Endothelial cell of umbilical vein (primary cell): ENCODE measurements at regions not wholly inside any gene's neighbourhood (a gene's known extent, or its start where the extent isn't known, plus 50 kb on each side); places are given as distances from the start of the nearest gene placed in this dataset.

Experiments
- BruUV-seq: library from RNA; stranded (reverse); fragments of 400-500 nt; replicated peaks from 2 replicates; lab custom pipeline; 2021; lab: Mats Ljungman, UMichigan
- CTCF ChIA-PET: fragments of 300-600, 350-600 bp; sonication (Branson Sonifier 250); formaldehyde crosslinking; loops from one replicate; lab custom pipeline; 2021; ENCODE audit warnings: antibody characterized with exemption, inconsistent platforms; lab: Charles Lee
- POLR2A ChIA-PET: fragments of 300-600, 350-600 bp; sonication (Branson Sonifier 250); formaldehyde crosslinking; loops from one replicate; lab custom pipeline; 2021; ENCODE audit warnings: antibody characterized with exemption, inconsistent platforms; lab: Charles Lee
- DNase-seq: peaks from one replicate; pipeline ENCODE4 v3.0.0-alpha.2; 2011; ENCODE audit warnings: low read depth, low spot score
- FAIRE-seq: peaks from 2 replicates; lab custom pipeline; 2011; peaks lifted over from hg19 to GRCh38; lab: Jason Lieb, UNC
- H2AFZ ChIP-seq: 2 replicates; pipeline ENCODE4 v1.6.0; 2012; ENCODE audit warnings: low read depth, low read length, control low read depth, inconsistent platforms
- H3K27ac ChIP-seq: 2 replicates; pipeline ENCODE4 v1.5.1; 2011; ENCODE audit warnings: low read depth, mild to moderate bottlenecking, control low read depth, low read length, moderate library complexity; ENCODE audit not compliant: insufficient read depth
- H3K27me3 ChIP-seq, 2 experiments: 2 replicates each; pipeline versions ENCODE4 v1.6.0 to v1.6.1; 2011; ENCODE audit warnings: low read length in 2 of 2, mixed read lengths in 1 of 2; ENCODE audit not compliant: control insufficient read depth in 2 of 2, insufficient read depth in 2 of 2
- H3K36me3 ChIP-seq, 2 experiments: 2 replicates in 1 of 2; 3 replicates in 1 of 2; pipeline ENCODE4 v1.5.1; 2011; ENCODE audit warnings: low read length in 2 of 2, mild to moderate bottlenecking in 1 of 2, moderate library complexity in 1 of 2; ENCODE audit not compliant: control insufficient read depth in 2 of 2, insufficient read depth in 2 of 2; ENCODE audit errors: extremely low read depth in 1 of 2
- H3K4me1 ChIP-seq: 3 replicates; pipeline ENCODE4 v1.5.1; 2011; ENCODE audit warnings: mild to moderate bottlenecking, low read length; ENCODE audit not compliant: control insufficient read depth, insufficient read depth; ENCODE audit errors: extremely low read depth
- H3K4me2 ChIP-seq: 2 replicates; pipeline ENCODE4 v1.6.1; 2011; ENCODE audit warnings: low read length, control low read depth, mixed read lengths; ENCODE audit not compliant: insufficient read depth
- H3K4me3 ChIP-seq, 3 experiments: fragments of 200-600 bp in 1 of 3; sonication (generic), shearing (Covaris generic) in 1 of 3; replicated peaks in 1 of 3; 2 replicates each; pipeline ENCODE4 v1.5.1; 2011 to 2016; ENCODE audit warnings: control low read depth in 3 of 3, low read length in 3 of 3, mild to moderate bottlenecking in 2 of 3, inconsistent platforms in 1 of 3, low read depth in 1 of 3, moderate library complexity in 1 of 3; ENCODE audit not compliant: insufficient read depth in 1 of 3
- H3K79me2 ChIP-seq: 2 replicates; pipeline ENCODE4 v1.6.0; 2012; ENCODE audit warnings: low read length, inconsistent platforms; ENCODE audit not compliant: control insufficient read depth, insufficient read depth
- H3K9ac ChIP-seq: replicated peaks from 2 replicates; pipeline ENCODE3; 2011; ENCODE audit warnings: low read length, control low read depth; ENCODE audit not compliant: insufficient read depth; ENCODE audit errors: extremely low read depth
- H3K9me1 ChIP-seq: replicated peaks from 3 replicates; pipeline ENCODE4 v1.6.0; 2011; ENCODE audit warnings: mild to moderate bottlenecking, low read length; ENCODE audit not compliant: control insufficient read depth, insufficient read depth; ENCODE audit errors: extremely low read depth
- H3K9me3 ChIP-seq: replicated peaks from 2 replicates; pipeline ENCODE4 v1.5.1; 2012; ENCODE audit warnings: low read length, inconsistent platforms; ENCODE audit not compliant: control insufficient read depth, insufficient read depth
- H4K20me1 ChIP-seq: replicated peaks from 2 replicates; pipeline ENCODE3; 2011; ENCODE audit warnings: mild to moderate bottlenecking, low read length; ENCODE audit not compliant: control insufficient read depth, insufficient read depth; ENCODE audit errors: extremely low read depth
- CTCF ChIP-seq, 2 donors: IDR thresholded peaks; 1 replicate in 1 of 2; 2 replicates in 1 of 2; pipeline ENCODE4 v1.5.1; 2011; ENCODE audit warnings: low read length in 2 of 2, mild to moderate bottlenecking in 2 of 2, moderate library complexity in 2 of 2, control low read depth in 1 of 2, inconsistent platforms in 1 of 2, low read depth in 1 of 2; ENCODE audit not compliant: insufficient read depth in 1 of 2; ENCODE audit errors: extremely low read depth in 1 of 2
- FOS ChIP-seq: IDR thresholded peaks from 2 replicates; pipeline ENCODE4 v1.6.1; 2011; ENCODE audit warnings: mild to moderate bottlenecking, low read length, moderate library complexity, borderline replicate concordance; ENCODE audit not compliant: insufficient read depth
- MAX ChIP-seq: IDR thresholded peaks from 2 replicates; pipeline ENCODE4 v1.6.1; 2011; ENCODE audit not compliant: insufficient read depth, insufficient read length
- POLR2A ChIP-seq: IDR thresholded peaks from 2 replicates; pipeline ENCODE4 v1.6.1; 2012; ENCODE audit warnings: low read depth, mild to moderate bottlenecking, control low read depth, low read length
- POLR2AphosphoS5 ChIP-seq: IDR thresholded peaks from 2 replicates; pipeline ENCODE4 v1.6.1; 2012; ENCODE audit warnings: low read depth, mild to moderate bottlenecking, control low read depth, low read length, moderate library complexity; ENCODE audit not compliant: insufficient read depth
- dilution Hi-C: fragments of 300-500 bp; cut with MboI; formaldehyde crosslinking; loops from one replicate; pipeline ENCODE4 v1.15.0; 2019; ENCODE audit warnings: low sequenced_read_pairs; ENCODE audit not compliant: extremely low pct_ligation_motif_present
- intact Hi-C: fragments of 100-400 bp; cut with micrococcal nuclease; formaldehyde crosslinking; loops from one replicate; pipeline ENCODE4 v1.10.0; 2022

- intact Hi-C loops = no loop called here
These were observed 175.4 kb upstream of the GBE1 start for GRCh38 chr3:81936817-81937216.

More at GRCh38 chr3:81936817-81937216, 175.4 kb upstream of the GBE1 start:
- Histone ChIP-seq H3K36me3 (no peaks in the 10 kb centered on the region), H4K20me1 (no peaks in the 10 kb centered on the region), H3K4me2 (no peak overlapping the region), H3K4me1 (no peaks in the 10 kb centered on the region), H3K79me2 (no peaks in the 10 kb centered on the region), H3K27ac (no peak overlapping the region), H2AFZ (no peak overlapping the region), H3K27me3 (peaks cover 0 to 4% of the 10 kb centered on the region in 2 experiments), H3K4me3 (no peak overlapping the region), H3K9me1 (no peaks in the 10 kb centered on the region), H3K9ac (no peak overlapping the region), H3K9me3 (no peaks in the 10 kb centered on the region)
- FAIRE-seq (no peak), DNase-seq (no peak)
- POLR2A ChIA-PET = no interaction called here
- dilution Hi-C loops = no loop called here
- BruUV-seq = no TSS peak
- no peak for TF ChIP-seq POLR2AphosphoS5
- no peak for TF ChIP-seq MAX
- no peak for TF ChIP-seq FOS
- TF ChIP-seq CTCF (IDR thresholded peaks at IDR 0.05; ENCODE audit: extremely low read depth in 1 of 2, insufficient read depth in 1 of 2, low read depth in 1 of 2, low read length in 2 of 2) = no peak
- no peak for TF ChIP-seq POLR2A
- CTCF ChIA-PET = interaction anchor here (1.4 kb wide), 1 partner anchor 9 kb away, joined by 3 read pairs; no protein-coding TSS in a partner anchor
